GM21360 (cell line): ENCODE measurements at regions not wholly inside any gene's neighbourhood (a gene's known extent, or its start where the extent isn't known, plus 50 kb on each side); places are given as distances from the start of the nearest gene placed in this dataset.
A peak's percentile ranks its signal among the peaks of the same experiment; 100 is the strongest.

Experiments
- ATAC-seq: cut with Tn5 transposase; IDR thresholded peaks from one replicate; pipeline ENCODE4 v1.9.1; 2021; ENCODE audit warnings: mild to moderate bottlenecking, moderate library complexity; ENCODE audit not compliant: unreplicated experiment

DNA sequence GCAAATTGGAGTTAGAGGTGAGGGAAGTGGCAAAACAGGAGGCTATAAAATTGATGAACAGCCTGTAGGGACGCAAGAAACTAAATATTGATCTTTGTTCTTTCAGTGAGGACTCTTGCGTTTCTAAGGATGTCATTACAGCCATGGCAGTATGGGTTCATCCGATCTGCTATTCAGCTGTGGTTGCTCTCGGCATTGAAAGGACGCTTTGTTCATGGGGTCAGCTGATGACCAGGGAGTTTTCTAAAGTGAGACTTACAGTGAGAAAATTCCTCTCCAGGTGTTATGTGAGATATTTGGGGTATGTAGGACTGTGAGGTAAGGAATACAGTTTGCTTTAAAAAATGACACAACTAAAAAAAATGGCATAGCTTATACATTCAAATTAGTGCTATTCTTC, 52.7 kb upstream of the PELI1 start:
- ATAC-seq = no peak

DNA sequence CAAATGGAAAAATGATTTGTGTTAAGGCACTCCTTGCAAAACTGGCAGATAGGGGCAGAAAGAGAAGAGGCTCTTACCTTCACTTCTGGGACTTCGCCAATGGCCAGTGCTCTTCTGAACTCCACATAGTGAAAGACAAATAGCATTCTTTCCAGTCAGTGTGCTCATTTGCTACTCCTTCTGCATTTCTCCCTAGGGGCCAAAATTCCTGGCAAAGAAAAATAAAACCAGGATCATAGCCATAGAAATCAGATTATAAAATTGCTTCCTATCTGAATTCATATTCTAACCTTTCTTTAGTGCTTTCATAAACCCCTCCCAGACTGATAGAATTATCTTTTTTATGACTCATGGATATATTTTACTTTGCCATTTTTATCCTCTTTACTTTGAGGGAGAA, 56.9 kb upstream of the PELI1 start:
- ATAC-seq = no peak

DNA sequence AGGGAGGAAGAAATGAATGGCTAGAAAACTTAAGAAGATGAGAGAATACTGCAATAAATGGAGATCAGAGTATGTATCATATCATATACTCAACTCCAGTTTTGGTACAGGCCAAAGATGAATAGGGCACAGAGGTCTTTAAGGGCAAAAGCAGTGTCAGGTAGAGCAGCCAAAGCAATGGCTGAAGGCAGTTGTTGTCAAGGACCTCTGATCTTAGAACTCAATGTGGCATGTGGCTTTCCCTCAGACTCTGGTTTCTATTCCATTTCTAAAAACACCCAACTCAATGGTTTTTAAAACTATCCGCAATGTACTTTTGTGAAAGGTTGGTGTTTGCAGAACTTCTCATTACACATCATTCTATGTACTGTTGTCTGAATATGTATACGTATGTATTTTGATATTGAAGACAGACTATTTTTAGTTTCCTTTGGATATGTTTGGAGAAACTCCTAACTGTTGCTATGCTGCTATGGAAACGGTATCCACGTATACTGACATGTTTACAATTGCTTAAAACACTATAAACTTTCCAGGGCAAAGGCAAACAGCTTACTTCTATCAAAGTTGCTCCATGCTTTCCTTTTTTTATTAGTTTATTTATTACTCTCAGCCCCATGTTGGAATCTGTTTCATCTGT, 58.1 kb upstream of the PELI1 start:
- no peak for ATAC-seq

DNA sequence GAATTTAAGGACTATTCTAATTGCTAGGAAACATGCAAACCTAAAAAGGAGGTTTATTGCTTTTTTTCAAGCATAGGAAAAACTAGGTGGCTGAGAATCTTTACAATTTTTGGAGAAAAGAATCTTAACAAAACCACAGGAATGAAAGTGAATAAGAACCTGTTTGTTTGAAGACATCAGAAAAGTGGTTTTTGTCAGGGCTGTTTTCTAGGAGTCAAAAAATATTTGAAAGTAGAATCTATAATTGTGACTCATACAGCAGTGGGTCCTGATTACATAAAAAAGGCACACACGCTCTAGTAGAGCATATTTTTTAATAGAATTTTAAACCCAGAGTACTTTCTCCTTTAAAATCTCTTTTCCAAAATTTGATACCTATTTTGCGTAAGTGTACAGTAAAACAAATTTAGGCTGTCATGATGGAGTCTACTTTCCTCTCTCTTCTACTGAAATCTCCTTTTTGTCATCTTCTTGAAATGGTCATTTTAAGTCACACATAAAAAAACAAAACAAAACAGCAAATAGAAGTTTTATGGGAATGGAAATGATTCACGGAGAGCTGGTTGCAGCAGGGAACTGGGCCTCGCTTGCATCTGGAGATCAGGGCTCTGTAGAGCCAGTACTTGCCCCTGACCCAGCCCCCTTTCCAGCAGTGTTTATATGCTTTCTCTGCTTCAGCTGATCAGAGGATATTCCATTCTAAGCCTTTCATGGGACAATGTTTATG, 59.1 kb upstream of the PELI1 start:
- no peak for ATAC-seq

DNA sequence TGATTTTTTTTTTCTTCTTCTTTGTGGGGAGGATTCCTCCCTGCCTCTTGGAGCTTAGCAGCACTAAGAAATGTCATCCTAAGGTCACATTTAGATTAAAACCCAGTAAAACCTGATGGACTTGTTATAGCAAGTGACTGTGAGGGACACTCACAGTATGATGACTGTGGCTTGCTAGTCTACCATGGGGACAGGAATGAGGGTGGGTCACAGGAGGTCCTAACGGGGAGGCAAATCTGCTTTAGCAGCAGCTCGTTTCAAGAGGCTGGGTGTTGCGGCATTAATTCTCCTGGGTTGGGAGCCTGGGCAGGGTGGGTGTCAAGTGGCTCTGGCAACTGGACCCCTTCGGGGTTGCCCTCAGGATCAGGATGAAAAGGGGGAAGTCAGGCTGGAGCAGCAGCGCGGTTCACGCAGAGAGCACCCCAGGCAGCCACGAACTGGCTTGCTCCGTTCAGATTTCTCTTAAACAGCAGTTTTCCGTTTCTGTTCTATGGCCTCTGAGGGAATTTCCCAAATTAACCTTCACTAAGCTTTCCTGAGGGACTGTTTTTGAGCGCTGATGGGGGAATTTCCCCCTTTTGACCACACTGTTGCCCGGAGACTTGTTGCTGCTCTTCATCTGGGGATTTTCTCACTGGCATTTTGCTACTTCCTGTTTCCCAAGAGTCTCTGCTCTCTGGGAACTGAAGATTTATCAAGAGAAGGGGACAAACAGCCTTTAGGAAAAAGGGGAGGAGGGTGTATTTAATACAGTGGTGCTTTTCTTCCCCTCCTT, 59.8 kb upstream of the PELI1 start:
- peak; percentile 69 for ATAC-seq

DNA sequence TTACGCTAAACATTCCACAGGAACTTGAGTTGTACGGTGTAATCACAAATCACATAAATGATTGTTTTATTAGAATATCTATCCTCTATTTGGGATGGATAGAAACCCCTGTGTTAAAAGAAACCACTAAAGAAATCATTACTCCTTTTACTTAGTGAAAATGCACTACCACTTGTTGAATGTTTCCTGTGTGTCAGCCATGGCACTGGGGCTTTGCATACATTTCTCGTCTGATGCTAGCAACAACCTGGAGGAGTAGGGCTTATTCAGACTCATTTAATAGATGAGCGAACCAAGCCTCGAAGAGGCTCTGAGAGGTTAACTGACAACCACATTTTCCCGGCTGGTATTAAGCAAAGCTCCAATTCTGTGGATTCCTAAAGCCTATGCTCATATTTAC, 60.5 kb upstream of the PELI1 start:
- no peak for ATAC-seq

DNA sequence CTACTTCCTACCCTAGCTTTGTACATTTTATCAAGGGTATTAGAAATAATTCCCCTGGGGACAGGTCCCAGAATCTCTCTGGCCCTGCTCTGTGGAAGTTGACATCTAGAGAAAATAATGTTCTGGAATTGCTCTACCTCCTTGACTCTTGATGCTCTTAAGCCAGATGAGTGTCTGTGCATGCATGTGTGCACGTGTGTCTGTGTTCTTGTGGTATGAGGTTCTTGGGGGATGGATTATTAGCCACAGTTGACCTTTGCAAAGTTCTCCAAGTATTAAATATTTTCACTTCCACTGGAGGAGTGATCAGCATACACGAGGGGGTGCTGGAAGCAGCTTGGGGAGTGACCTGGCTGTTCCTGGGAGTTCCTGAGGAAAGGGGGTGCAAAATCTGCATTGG, 61.2 kb upstream of the PELI1 start:
- no peak for ATAC-seq

DNA sequence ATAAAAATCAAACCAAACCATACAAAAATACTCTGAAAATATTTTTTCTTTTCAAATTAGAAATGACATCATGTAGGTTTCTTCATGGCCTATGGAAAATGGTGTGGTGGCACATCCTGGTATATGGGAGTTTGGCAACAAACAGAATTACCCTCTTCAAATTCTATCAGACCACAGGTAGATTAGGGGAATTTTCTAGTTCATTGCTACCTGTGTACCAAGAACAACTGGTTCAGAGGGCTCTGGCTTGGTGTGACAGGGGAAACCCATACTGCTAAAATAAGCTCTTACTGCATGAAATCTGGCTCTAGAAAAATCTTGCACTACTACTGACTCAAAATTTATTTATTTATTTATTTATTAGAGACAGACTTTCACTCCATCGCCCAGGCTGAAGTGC, 63.4 kb upstream of the PELI1 start:
- no peak for ATAC-seq

DNA sequence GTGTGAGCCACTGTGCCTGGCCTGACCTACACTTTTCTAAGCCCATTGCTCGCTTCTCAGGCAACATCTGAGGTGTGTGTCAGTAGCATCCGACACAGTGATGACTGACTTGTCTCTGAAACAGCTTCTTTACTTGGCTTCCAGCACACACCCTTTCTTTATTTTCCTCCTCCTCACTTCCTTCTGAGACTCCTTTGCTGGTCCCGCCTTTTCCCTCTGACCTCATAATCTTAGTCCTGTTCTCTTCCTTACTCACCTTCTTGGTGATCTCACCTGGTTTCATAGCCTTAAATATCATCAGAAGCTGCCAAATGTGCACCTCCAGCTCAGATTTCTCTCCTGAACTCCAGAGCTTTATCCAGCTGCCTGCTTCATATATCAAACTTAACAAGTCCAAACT, 66.6 kb upstream of the PELI1 start:
- ATAC-seq = no peak

DNA sequence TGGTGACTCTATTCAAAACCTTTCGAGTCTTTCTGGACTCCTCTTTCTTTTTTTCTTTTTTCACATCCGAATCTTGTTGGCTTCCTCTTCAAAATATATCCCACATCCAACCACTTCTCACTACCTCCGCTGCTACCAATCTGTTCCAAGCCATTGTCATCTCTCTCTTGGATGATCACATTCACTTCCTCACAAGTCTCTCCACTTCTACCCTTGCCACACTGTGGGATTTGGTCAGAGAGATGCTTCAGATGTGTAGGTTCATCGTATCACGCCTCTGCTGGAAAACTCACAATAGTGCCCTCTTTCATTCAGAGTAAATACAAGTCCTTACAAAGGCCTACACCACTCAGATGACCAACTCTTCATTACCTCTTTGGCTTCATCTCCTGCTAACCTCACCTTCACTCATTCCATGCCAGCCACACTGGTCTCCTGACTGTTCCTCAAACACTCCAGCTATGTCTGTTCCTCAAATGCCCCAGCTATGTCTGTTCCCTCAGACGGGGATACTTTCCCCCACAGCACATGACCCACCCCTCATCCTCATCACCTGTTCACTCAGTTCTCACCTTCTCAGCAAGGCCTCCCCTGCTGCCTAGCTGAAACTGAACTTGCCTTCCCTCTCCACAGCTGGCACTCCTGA, 67.2 kb upstream of the PELI1 start:
- ATAC-seq = no peak

DNA sequence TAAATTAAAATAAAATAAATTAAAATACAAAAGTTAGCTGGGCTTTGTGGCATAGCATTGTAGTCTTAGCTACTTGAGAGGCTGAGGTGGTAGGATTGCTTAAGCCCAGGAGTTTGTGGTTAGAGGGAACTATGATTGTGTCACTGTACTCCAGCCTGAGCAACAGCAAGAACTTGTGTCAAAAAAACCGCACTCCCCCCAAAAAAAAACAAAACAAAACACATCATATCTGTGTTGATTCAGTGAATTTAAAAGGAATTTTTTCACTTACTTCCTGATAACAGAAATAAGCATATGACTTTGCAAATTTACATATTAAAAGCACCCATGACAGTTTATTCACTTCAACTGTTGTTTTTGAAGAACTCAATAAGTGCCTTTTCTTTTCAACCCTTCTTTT, 68.1 kb upstream of the PELI1 start:
- ATAC-seq = no peak

DNA sequence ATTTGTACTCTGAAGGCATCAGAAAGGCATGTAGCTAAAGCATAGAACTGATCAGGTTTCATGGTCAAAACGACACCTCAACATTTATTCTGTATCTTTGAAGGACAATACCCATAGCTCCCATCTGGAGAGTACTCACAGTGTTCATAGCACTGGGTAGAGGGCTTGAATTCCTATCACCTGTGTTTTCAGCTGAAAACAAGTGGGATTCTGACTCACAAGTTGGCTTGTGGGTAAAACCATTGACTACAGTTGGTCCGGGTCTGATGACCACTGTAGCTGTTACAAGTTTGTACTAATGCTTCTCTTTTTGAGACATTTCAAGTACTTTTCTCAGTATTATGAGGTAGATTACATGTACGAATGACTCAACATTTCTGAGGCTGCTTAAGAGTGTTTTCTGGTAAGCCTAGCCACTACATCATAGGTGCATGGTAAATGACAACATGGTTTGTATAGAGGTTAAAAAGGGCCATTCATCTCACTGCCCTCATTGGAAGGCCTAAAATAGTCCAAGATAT, 68.6 kb upstream of the PELI1 start:
- no peak for ATAC-seq

DNA sequence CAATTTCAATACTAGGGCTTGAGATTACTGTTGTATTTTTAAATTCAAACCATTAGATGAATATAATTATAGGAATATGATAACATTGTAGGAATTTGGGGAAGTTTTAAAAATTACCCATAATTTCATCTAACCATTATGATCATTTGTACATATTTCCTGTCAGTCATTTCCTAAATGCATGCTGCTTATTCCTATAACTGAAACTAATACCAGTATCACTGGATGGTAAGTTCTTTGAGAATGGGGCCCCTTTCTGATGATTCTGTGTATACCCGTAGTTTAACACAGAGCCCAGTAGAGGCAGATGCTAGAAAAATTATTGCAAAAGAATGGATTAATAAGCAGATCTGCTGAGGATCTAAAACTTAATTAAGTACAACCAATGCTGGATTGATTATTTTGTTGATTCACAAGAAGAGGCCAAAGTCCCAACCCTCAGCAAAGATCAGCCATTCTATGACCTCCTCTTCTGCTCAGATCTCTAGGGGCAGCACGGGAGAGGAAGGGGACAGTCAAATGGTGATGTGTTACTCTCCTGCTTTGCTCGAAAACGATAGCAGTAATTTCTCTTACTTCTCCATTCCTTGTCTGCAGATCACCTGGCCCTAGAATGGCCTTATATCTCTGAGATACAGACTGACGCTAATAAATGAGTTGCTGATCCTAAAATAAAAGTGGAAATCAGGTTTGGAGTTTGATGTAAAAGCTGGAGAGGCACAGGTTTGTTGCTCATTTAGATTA, 69.5 kb upstream of the PELI1 start:
- peak; percentile 36 for ATAC-seq

DNA sequence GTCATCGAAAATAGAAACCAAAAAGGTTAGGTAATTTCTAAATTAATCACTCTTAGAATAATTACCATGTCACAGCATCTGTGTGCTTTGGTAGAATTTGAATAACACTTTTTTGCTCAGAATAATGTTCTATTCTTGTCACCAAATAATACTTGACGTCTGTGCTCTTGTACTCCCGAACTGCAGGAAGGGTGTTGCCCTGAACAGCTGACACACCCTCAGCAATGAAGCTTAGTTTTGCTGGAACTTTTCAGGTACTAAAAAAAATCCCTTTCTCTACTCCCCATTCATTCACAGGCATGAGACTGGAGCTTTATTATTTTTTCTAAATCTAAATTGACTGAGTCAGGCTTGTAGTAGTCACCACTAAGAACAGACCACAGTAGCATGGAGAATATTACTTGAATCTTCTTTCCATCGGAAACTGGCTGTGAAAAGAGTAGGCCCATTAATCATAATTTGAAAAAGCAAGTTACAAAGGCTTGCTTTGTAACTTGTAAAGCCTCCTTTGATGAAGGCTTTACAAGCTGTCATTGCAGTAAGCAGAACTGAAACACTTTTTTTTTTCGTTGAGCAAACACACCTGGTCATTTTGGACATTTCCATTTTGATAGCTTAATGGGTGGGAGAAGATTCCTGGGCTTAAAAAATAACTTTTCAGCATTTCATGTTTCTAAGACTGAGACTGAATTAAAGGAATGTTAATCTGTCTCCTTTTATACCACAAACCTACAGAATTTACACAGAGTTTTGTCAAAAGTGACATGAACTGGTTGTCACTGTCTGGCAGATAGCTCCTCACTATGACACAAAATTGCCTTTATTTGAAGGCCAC, 70.3 kb upstream of the PELI1 start:
- peak; percentile 57 for ATAC-seq

DNA sequence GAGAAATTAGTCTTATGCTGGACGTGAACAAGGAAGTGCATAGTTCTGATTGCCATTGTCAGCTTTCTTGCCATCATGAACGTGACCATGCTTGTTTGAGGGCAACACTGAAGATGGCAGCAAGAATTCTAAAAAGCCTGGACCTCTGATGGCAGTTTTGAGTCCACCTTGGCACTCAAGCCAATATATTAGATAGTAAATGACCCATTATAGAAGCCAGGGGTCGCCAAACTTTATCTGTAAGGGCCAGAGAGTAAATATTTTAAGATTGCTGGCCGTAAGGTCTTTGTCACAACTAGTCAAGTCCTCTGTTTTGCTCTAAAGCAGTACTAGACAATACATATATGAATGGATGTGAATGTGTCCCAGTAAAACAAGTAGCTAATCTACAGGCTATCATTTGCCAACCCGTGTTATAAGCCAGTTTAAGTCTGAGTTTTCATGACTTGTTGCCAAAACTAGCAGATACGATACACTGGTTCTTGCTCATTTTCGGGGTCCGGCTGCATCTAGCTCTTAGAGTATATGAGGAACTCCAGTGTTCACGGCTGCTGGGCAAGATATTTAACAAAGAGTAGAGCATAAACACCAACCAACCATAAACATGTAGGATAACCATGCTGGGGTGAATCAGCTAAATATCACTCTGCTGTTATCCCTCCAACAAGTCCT, 73.1 kb upstream of the PELI1 start:
- no peak for ATAC-seq

DNA sequence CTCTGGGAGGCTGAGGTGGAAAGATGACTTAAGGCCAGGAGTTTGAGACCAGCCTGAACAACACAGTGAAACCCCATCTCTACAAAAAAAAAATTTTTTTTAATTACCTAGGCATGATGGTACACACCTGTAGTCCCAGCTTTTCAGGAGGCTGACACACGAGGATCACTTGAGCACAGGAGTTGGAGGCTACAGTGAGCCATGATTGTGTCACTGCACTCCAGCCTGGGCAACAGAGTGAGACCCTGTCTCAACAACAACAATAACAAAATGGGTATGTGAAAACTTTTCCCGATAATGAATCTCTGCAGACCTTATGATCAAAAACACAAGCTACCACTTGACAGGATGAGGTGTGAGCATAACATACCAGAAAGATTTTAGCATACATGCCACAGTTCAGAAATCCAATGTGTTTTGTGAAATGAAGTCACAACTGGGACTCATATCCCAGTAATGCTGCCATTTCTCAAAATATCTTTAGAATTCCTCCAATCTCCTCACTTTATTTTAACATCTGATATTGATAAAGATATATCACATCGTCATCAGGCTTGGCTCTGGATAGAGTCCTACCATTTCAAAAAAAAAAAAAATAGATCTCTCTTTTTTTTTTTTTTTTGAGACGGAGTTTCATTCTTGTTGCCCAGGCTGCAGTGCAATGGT, 74.0 kb upstream of the PELI1 start:
- ATAC-seq = no peak

DNA sequence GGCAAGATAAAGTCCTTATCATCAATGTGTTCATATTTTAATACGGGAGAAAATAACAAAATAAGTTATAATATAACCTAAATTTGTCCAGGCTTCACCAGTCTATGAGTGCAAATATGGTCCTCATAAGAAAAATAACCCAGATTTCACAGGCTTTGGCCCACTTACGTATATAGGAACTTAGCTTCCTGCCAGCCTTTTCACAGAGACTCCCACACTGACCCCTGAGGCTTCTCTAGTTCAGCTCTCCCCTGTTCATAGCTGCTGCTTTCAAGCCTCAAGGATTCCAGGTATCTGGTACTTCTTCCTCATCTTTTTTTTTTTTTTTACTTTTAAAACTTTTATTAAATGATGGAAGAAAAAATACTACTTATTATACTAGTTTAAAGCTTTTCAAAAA, 74.9 kb upstream of the PELI1 start:
- no peak for ATAC-seq

DNA sequence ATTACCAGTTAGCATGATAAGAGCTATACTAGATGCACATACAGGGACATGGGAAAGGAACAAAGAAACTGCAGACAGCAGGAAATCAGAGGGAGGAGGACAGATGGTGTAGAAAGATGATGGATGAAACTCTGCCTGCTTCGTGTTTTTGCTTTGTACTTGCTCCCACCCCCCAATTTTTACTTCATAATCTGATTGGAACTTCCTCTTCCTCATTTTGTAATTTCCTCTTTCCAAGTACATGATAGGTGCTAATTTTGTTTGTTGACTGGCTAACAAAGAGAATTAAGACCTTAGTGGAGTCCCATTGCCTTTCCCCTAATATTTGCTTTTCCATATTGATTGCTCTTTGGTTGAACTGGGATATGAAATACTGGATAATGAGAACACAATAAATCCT, 76.0 kb upstream of the PELI1 start:
- no peak for ATAC-seq
